Mesendoderm (in vitro differentiated cells): ENCODE measurements at regions not wholly inside any gene's neighbourhood (a gene's known extent, or its start where the extent isn't known, plus 50 kb on each side); places are given as distances from the start of the nearest gene placed in this dataset.

ENCODE experiments used
- DNase-seq: peaks from one replicate; pipeline ENCODE4 v3.0.0; 2013
- H2AK5ac ChIP-seq: 2 replicates; pipeline ENCODE4 v1.6.1; 2013; ENCODE audit warnings: low read length, inconsistent platforms
- H2BK120ac ChIP-seq: 2 replicates; pipeline ENCODE4 v1.6.1; 2013; ENCODE audit warnings: low read depth, mild to moderate bottlenecking, low read length, moderate library complexity, mixed read lengths
- H2BK15ac ChIP-seq: replicated peaks from 2 replicates; pipeline ENCODE4 v1.6.1; 2013; ENCODE audit warnings: low read depth, mild to moderate bottlenecking, moderate library complexity
- H2BK5ac ChIP-seq: 2 replicates; pipeline ENCODE4 v1.6.1; 2013; ENCODE audit warnings: low read length, inconsistent platforms
- H3K18ac ChIP-seq: 2 replicates; pipeline ENCODE4 v1.6.1; 2013; ENCODE audit warnings: mild to moderate bottlenecking, low read length, mixed read lengths
- H3K23ac ChIP-seq: one replicate; pipeline ENCODE4 v1.6.1; 2013; ENCODE audit warnings: low read length
- H3K27ac ChIP-seq: 2 replicates; pipeline ENCODE4 v1.5.1; 2013; ENCODE audit warnings: low read depth, mild to moderate bottlenecking, inconsistent platforms, low read length, moderate library complexity
- H3K27me3 ChIP-seq: 2 replicates; pipeline ENCODE4 v1.6.1; 2013; ENCODE audit warnings: low read length, control low read depth, mild to moderate bottlenecking, inconsistent platforms; ENCODE audit not compliant: insufficient read depth, poor library complexity
- H3K36me3 ChIP-seq: 2 replicates; pipeline ENCODE4 v1.6.1; 2013; ENCODE audit warnings: low read length, inconsistent platforms; ENCODE audit not compliant: control insufficient read depth, insufficient read depth
- H3K4ac ChIP-seq: one replicate; pipeline ENCODE4 v1.6.1; 2013; ENCODE audit warnings: low read depth, mild to moderate bottlenecking, low read length, moderate library complexity
- H3K4me1 ChIP-seq: 2 replicates; pipeline ENCODE4 v1.6.1; 2013; ENCODE audit warnings: low read depth, low read length, inconsistent platforms; ENCODE audit not compliant: control insufficient read depth
- H3K4me2 ChIP-seq: 2 replicates; pipeline ENCODE4 v1.6.1; 2013; ENCODE audit warnings: low read length
- H3K4me3 ChIP-seq: 2 replicates; pipeline ENCODE4 v1.5.1; 2013; ENCODE audit warnings: mild to moderate bottlenecking, low read length
- H3K56ac ChIP-seq: one replicate; pipeline ENCODE4 v1.6.1; 2013; ENCODE audit warnings: low read length
- H3K79me1 ChIP-seq: 2 replicates; pipeline ENCODE4 v1.6.1; 2013; ENCODE audit warnings: low read length, inconsistent platforms
- H3K79me2 ChIP-seq: 2 replicates; pipeline ENCODE4 v1.6.1; 2013; ENCODE audit warnings: mild to moderate bottlenecking, low read length; ENCODE audit not compliant: control insufficient read depth, insufficient read depth
- H3K9ac ChIP-seq: 2 replicates; pipeline ENCODE4 v1.6.1; 2013; ENCODE audit warnings: low read length, inconsistent platforms
- H4K5ac ChIP-seq: one replicate; pipeline ENCODE4 v1.6.1; 2013; ENCODE audit warnings: low read length
- H4K8ac ChIP-seq: one replicate; pipeline ENCODE4 v1.6.1; 2013; ENCODE audit warnings: low read depth, mild to moderate bottlenecking, control low read depth, low read length, moderate library complexity
- WGBS: extraction: QIAGEN DNeasy Blood & Tissue Kit; methylation state at CpG from one replicate; pipeline ENCODE4 v1.1.7; 2013; ENCODE audit warnings: low lambda C conversion rate, missing lambda C conversion rate; ENCODE audit not compliant: insufficient coverage; ENCODE audit errors: extremely low coverage; 5-methylcytosine and 5-hydroxymethylcytosine counted together

- no peak overlapping the region for H3K4me2 ChIP-seq
- H2BK120ac ChIP-seq = no peak overlapping the region
- no peak overlapping the region for H3K4me3 ChIP-seq
- no peak overlapping the region for H3K18ac ChIP-seq
- H2BK5ac ChIP-seq = no peak overlapping the region
- H3K23ac ChIP-seq = no peak overlapping the region
- no peaks in the 10 kb centered on the region for H3K79me1 ChIP-seq
- H2AK5ac ChIP-seq = no peak overlapping the region
- H2BK15ac ChIP-seq = no peak overlapping the region
- no peak overlapping the region for H3K4ac ChIP-seq
- no peak overlapping the region for H4K8ac ChIP-seq
- H3K56ac ChIP-seq = no peak overlapping the region
- no peak for DNase-seq
- H4K5ac ChIP-seq = no peak overlapping the region
- no CpG with 5 or more reads among the region's 2 CpGs for WGBS
- no peaks in the 10 kb centered on the region for H3K36me3 ChIP-seq
- no peak overlapping the region for H3K27ac ChIP-seq
- H3K79me2 ChIP-seq = no peaks in the 10 kb centered on the region
- no peaks in the 10 kb centered on the region for H3K27me3 ChIP-seq
- H3K4me1 ChIP-seq = peaks cover 2% of the 10 kb centered on the region
- H3K9ac ChIP-seq = no peak overlapping the region
Observed at GRCh38 chr2:147660680-147661079, 184.1 kb upstream of the ACVR2A start.

GRCh38 chr2:147659051-147659450 is 185.8 kb upstream of the ACVR2A start:
- no peak overlapping the region for H3K4ac ChIP-seq
- no CpG with 5 or more reads among the region's 1 CpG for WGBS
- no peak overlapping the region for H3K4me2 ChIP-seq
- no peak overlapping the region for H4K8ac ChIP-seq
- peak overlapping the region; percentile 56 for H3K18ac ChIP-seq
- peak overlapping the region; percentile 88 for H2BK120ac ChIP-seq
- H3K27ac ChIP-seq = peak overlapping the region; percentile 15
- H3K79me1 ChIP-seq = no peaks in the 10 kb centered on the region
- no peak overlapping the region for H2AK5ac ChIP-seq
- H3K36me3 ChIP-seq = no peaks in the 10 kb centered on the region
- H3K27me3 ChIP-seq = no peaks in the 10 kb centered on the region
- H3K4me3 ChIP-seq = no peak overlapping the region
- no peak overlapping the region for H3K56ac ChIP-seq
- no peak for DNase-seq
- no peak overlapping the region for H3K23ac ChIP-seq
- no peak overlapping the region for H2BK5ac ChIP-seq
- no peaks in the 10 kb centered on the region for H3K79me2 ChIP-seq
- H3K4me1 ChIP-seq = peaks cover 2% of the 10 kb centered on the region
- H4K5ac ChIP-seq = no peak overlapping the region
- no peak overlapping the region for H3K9ac ChIP-seq
- no peak overlapping the region for H2BK15ac ChIP-seq

GRCh38 chr2:147657086-147658000 is 187.5 kb upstream of the ACVR2A start:
- no peak overlapping the region for H2BK5ac ChIP-seq
- H3K4ac ChIP-seq = no peak overlapping the region
- no CpG with 5 or more reads among the region's 2 CpGs for WGBS
- no peaks in the 10 kb centered on the region for H3K79me1 ChIP-seq
- H3K56ac ChIP-seq = no peak overlapping the region
- no peak overlapping the region for H2AK5ac ChIP-seq
- H3K36me3 ChIP-seq = no peaks in the 10 kb centered on the region
- no peaks in the 10 kb centered on the region for H3K27me3 ChIP-seq
- no peaks in the 10 kb centered on the region for H3K4me1 ChIP-seq
- no peak overlapping the region for H3K18ac ChIP-seq
- no peak overlapping the region for H4K8ac ChIP-seq
- H3K23ac ChIP-seq = no peak overlapping the region
- no peak overlapping the region for H3K27ac ChIP-seq
- no peak overlapping the region for H2BK15ac ChIP-seq
- H4K5ac ChIP-seq = no peak overlapping the region
- no peaks in the 10 kb centered on the region for H3K79me2 ChIP-seq
- H2BK120ac ChIP-seq = peak overlapping the region; percentile 51
- no peak overlapping the region for H3K4me3 ChIP-seq
- no peak overlapping the region for H3K4me2 ChIP-seq
- H3K9ac ChIP-seq = no peak overlapping the region
- DNase-seq = no peak

- Histone ChIP-seq H4K5ac (no peak overlapping the region), H3K4me2 (no peak overlapping the region), H3K18ac (no peak overlapping the region), H3K9ac (no peak overlapping the region), H2BK5ac (no peak overlapping the region), H3K36me3 (no peaks in the 10 kb centered on the region), H3K79me1 (no peaks in the 10 kb centered on the region), H3K4me3 (no peak overlapping the region), H2AK5ac (no peak overlapping the region), H3K27ac (no peak overlapping the region), H3K4ac (no peak overlapping the region), H2BK120ac (no peak overlapping the region), H3K27me3 (no peaks in the 10 kb centered on the region), H3K56ac (no peak overlapping the region), H3K4me1 (no peaks in the 10 kb centered on the region), H3K79me2 (no peaks in the 10 kb centered on the region), H4K8ac (no peak overlapping the region), H2BK15ac (no peak overlapping the region), H3K23ac (no peak overlapping the region)
- no CpG with 5 or more reads among the region's 6 CpGs for WGBS
- DNase-seq = no peak
Observed at GRCh38 chr2:147649998-147650397, 194.8 kb upstream of the ACVR2A start.

GRCh38 chr2:147649286-147649685 is 195.5 kb upstream of the ACVR2A start:
- no peak overlapping the region for H2BK5ac ChIP-seq
- H3K4me3 ChIP-seq = no peak overlapping the region
- H3K4me1 ChIP-seq = no peaks in the 10 kb centered on the region
- no peak overlapping the region for H3K27ac ChIP-seq
- H4K5ac ChIP-seq = peak overlapping the region; percentile 5
- H2BK15ac ChIP-seq = no peak overlapping the region
- H3K9ac ChIP-seq = no peak overlapping the region
- no peak overlapping the region for H3K4me2 ChIP-seq
- H4K8ac ChIP-seq = no peak overlapping the region
- H3K27me3 ChIP-seq = no peaks in the 10 kb centered on the region
- no peak overlapping the region for H3K56ac ChIP-seq
- H3K79me2 ChIP-seq = no peaks in the 10 kb centered on the region
- H3K4ac ChIP-seq = no peak overlapping the region
- H2AK5ac ChIP-seq = no peak overlapping the region
- H3K18ac ChIP-seq = no peak overlapping the region
- DNase-seq = no peak
- H3K23ac ChIP-seq = no peak overlapping the region
- H3K79me1 ChIP-seq = no peaks in the 10 kb centered on the region
- H2BK120ac ChIP-seq = no peak overlapping the region
- H3K36me3 ChIP-seq = no peaks in the 10 kb centered on the region
- no CpG with 5 or more reads among the region's 4 CpGs for WGBS

GRCh38 chr2:147648471-147648870 is 196.4 kb upstream of the ACVR2A start:
- no peak overlapping the region for H3K4me3 ChIP-seq
- no peak overlapping the region for H2AK5ac ChIP-seq
- no peak overlapping the region for H3K9ac ChIP-seq
- H3K4me2 ChIP-seq = no peak overlapping the region
- H3K79me1 ChIP-seq = no peaks in the 10 kb centered on the region
- H2BK120ac ChIP-seq = no peak overlapping the region
- no peak for DNase-seq
- WGBS = no CpG with 5 or more reads among the region's 3 CpGs
- no peak overlapping the region for H3K27ac ChIP-seq
- H3K18ac ChIP-seq = no peak overlapping the region
- no peaks in the 10 kb centered on the region for H3K79me2 ChIP-seq
- H2BK5ac ChIP-seq = no peak overlapping the region
- H3K36me3 ChIP-seq = no peaks in the 10 kb centered on the region
- no peak overlapping the region for H3K56ac ChIP-seq
- H3K4ac ChIP-seq = no peak overlapping the region
- no peak overlapping the region for H3K23ac ChIP-seq
- H2BK15ac ChIP-seq = no peak overlapping the region
- no peaks in the 10 kb centered on the region for H3K4me1 ChIP-seq
- H4K8ac ChIP-seq = no peak overlapping the region
- H3K27me3 ChIP-seq = no peaks in the 10 kb centered on the region
- H4K5ac ChIP-seq = no peak overlapping the region
